SK-N-SH (cell line): ENCODE measurements at regions not wholly inside any gene's neighbourhood (a gene's known extent, or its start where the extent isn't known, plus 50 kb on each side); places are given as distances from the start of the nearest gene placed in this dataset.

Source experiments
- CTCF ChIA-PET: fragments of 300-600, 350-600 bp; formaldehyde crosslinking; extraction: SDS; loops from one replicate; lab custom pipeline; 2021; lab: Yijun Ruan, JAX
- POLR2A ChIA-PET: fragments of 350-600 bp; sonication (Branson Sonifier 250); formaldehyde crosslinking; extraction: SDS; loops from one replicate; lab custom pipeline; 2020; ENCODE audit warnings: antibody characterized with exemption, inconsistent platforms; lab: Yijun Ruan, JAX
- DNase-seq: peaks from one replicate; pipeline ENCODE4 v3.0.0; 2012
- H2AFZ ChIP-seq: fragments of 200-600 bp; sonication (generic); 2 replicates; pipeline ENCODE4 v1.8.1; 2016; ENCODE audit warnings: antibody characterized with exemption, mild to moderate bottlenecking, low read depth
- H3F3A ChIP-seq: fragments of 200-600 bp; sonication (generic); replicated peaks from 2 replicates; pipeline ENCODE3; 2016; ENCODE audit warnings: antibody characterized with exemption, mild to moderate bottlenecking; ENCODE audit not compliant: insufficient read depth
- H3K27ac ChIP-seq, 2 experiments: fragments of 200-500 bp in 1 of 2; fragments of 200-600 bp in 1 of 2; sonication (Bioruptor generic) in 1 of 2; sonication (generic), shearing (Covaris generic) in 1 of 2; 2 replicates each; pipeline versions ENCODE4 v1.5.1 to v1.6.1; 2014 to 2016; ENCODE audit warnings: low read depth in 2 of 2, inconsistent platforms in 1 of 2, low read length in 1 of 2, mild to moderate bottlenecking in 1 of 2, mixed read lengths in 1 of 2
- H3K27me3 ChIP-seq: fragments of 200-600 bp; sonication (generic), shearing (Covaris generic); 2 replicates; pipeline ENCODE4 v1.6.1; 2016; ENCODE audit warnings: mixed run types; ENCODE audit not compliant: insufficient read depth
- H3K36me3 ChIP-seq, 2 experiments: fragments of 200-500 bp in 1 of 2; fragments of 200-600 bp in 1 of 2; sonication (Bioruptor generic) in 1 of 2; sonication (generic) in 1 of 2; replicated peaks in 1 of 2; 2 replicates each; pipeline versions ENCODE3 to v1.5.1; 2014 to 2016; ENCODE audit warnings: low read length in 1 of 2, mild to moderate bottlenecking in 1 of 2; ENCODE audit not compliant: insufficient read depth in 2 of 2, control insufficient read depth in 1 of 2
- H3K4me1 ChIP-seq, 2 experiments: fragments of 200-500 bp in 1 of 2; fragments of 200-600 bp in 1 of 2; sonication (Bioruptor generic) in 1 of 2; sonication (generic), shearing (Covaris generic) in 1 of 2; 2 replicates each; pipeline versions ENCODE4 v1.5.1 to v1.6.1; 2014 to 2016; ENCODE audit warnings: low read depth in 1 of 2, low read length in 1 of 2, mixed run types in 1 of 2; ENCODE audit not compliant: insufficient read depth in 2 of 2, control insufficient read depth in 1 of 2
- H3K4me2 ChIP-seq: fragments of 200-600 bp; sonication (generic), shearing (Covaris generic); 2 replicates; pipeline ENCODE4 v1.6.1; 2017; ENCODE audit warnings: mixed run types
- H3K4me3 ChIP-seq, 2 experiments: fragments of 200-500 bp in 1 of 2; fragments of 200-600 bp in 1 of 2; sonication (Bioruptor generic) in 1 of 2; sonication (generic), shearing (Covaris generic) in 1 of 2; 2 replicates each; pipeline versions ENCODE4 v1.5.1 to v1.8.1; 2014 to 2016; ENCODE audit warnings: low read depth in 2 of 2, inconsistent platforms in 1 of 2, low read length in 1 of 2, mild to moderate bottlenecking in 1 of 2, mixed read lengths in 1 of 2, moderate library complexity in 1 of 2
- H3K79me2 ChIP-seq: fragments of 200-600 bp; sonication (generic); 2 replicates; pipeline ENCODE4 v1.8.1; 2017; ENCODE audit warnings: mild to moderate bottlenecking; ENCODE audit not compliant: insufficient read depth
- H3K9ac ChIP-seq: fragments of 200-600 bp; sonication (generic); 2 replicates; pipeline ENCODE4 v1.6.1; 2017; ENCODE audit warnings: mixed run types
- H3K9me2 ChIP-seq: fragments of 200-600 bp; sonication (generic); 2 replicates; pipeline ENCODE4 v1.6.1; 2017; ENCODE audit warnings: mixed run types
- H3K9me3 ChIP-seq: fragments of 200-600 bp; sonication (generic); 2 replicates; pipeline ENCODE4 v1.6.1; 2017; ENCODE audit warnings: mixed run types, mild to moderate bottlenecking, moderate library complexity
- H4K20me1 ChIP-seq: fragments of 200-600 bp; sonication (generic); 2 replicates; pipeline ENCODE4 v1.6.1; 2017; ENCODE audit warnings: mild to moderate bottlenecking, mixed run types; ENCODE audit not compliant: insufficient read depth
- FOXJ3 ChIP-seq: sonication (generic); formaldehyde crosslinking; IDR thresholded peaks from 2 replicates; pipeline ENCODE4 v1.5.1; 2020; ENCODE audit warnings: mild to moderate bottlenecking, missing genetic modification reagents
- GABPA ChIP-seq: IDR thresholded peaks from 2 replicates; pipeline ENCODE4 v1.4.0; 2012; ENCODE audit warnings: low read depth, mild to moderate bottlenecking
- GATA2 ChIP-seq: sonication (generic); formaldehyde crosslinking; IDR thresholded peaks from 2 replicates; pipeline ENCODE4 v1.5.0; 2020; ENCODE audit warnings: mild to moderate bottlenecking, missing genetic modification reagents
- JUND ChIP-seq: IDR thresholded peaks from 2 replicates; pipeline ENCODE4 v1.4.0; 2012
- MEF2A ChIP-seq: IDR thresholded peaks from 2 replicates; pipeline ENCODE4 v1.4.0; 2012; ENCODE audit warnings: low read depth, borderline replicate concordance
- MXI1 ChIP-seq: IDR thresholded peaks from 2 replicates; pipeline ENCODE4 v1.6.1; 2012; ENCODE audit warnings: mild to moderate bottlenecking, low read depth, low read length, improper control_type of control experiment
- RFX5 ChIP-seq: IDR thresholded peaks from 2 replicates; pipeline ENCODE4 v1.6.1; 2012; ENCODE audit warnings: mild to moderate bottlenecking, improper control_type of control experiment, low read length
- TEAD4 ChIP-seq: IDR thresholded peaks from 2 replicates; pipeline ENCODE4 v1.4.0; 2012; ENCODE audit warnings: mild to moderate bottlenecking, borderline replicate concordance; ENCODE audit not compliant: insufficient read depth
- WGBS: methylation state at CpG from one replicate; pipeline ENCODE4 v1.1.6; 2017; ENCODE audit warnings: low lambda C conversion rate; 5-methylcytosine and 5-hydroxymethylcytosine counted together
- TF ChIP-seq, protein P1 (sequence below): fragments of 150-350 bp; IDR thresholded peaks from 2 replicates; pipeline ENCODE4 v1.6.1; 2017; ENCODE audit warnings: antibody characterized with exemption, low read length, low read depth, borderline replicate concordance
- TF ChIP-seq, protein P2 (sequence below): IDR thresholded peaks from 2 replicates; pipeline ENCODE4 v1.6.1; 2012; ENCODE audit warnings: mild to moderate bottlenecking, low read depth, low read length, moderate library complexity
- TF ChIP-seq, protein P3 (sequence below): IDR thresholded peaks from 2 replicates; pipeline ENCODE4; 2012

DNA sequence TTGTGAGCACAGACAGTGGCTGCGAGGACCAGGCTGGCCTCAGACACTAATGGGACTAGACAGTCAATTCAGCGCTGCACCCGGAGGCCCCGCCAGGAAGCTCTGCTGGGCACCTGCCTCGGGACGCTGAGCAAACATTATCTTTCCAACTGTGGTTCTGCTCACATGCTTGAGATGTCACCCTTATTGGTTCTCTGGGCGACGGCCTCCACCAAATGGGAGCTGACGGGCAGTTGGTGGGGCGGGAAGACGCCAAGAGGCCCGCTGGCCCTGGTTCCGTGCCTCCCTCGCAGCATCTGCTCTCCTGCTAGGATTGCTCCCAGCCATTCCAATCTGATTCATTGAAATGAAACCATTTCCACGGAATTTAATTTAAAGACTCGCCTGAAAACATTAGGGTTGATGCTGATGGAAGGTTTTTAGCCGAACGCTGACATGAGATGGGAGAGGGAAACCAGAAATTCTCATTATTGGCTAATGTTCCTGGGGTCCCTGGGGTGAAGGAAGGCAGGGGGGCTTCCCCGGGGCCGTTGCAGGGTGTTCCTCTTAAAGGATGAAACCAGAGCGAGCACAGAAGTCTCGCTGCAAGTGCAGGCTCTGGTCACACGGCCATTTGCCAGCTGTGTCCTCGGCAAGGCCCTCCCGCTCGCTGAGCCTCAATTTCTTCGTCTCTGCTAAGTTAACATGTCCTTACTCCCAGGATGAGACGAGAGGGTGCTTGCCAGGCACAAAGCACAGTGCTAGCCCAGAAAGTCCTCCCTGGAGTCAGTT is 512.2 kb downstream of the NPHP4 start:
- no peak for DNase-seq
- no peaks in the 10 kb centered on the region for H3K27me3 ChIP-seq
- H3K9me3 ChIP-seq: no peaks in the 10 kb centered on the region
- TF ChIP-seq MEF2A (no peak), MXI1 (no peak), GABPA (no peak), JUND (no peak), RFX5 (no peak)
- TF ChIP-seq, protein P1, sequence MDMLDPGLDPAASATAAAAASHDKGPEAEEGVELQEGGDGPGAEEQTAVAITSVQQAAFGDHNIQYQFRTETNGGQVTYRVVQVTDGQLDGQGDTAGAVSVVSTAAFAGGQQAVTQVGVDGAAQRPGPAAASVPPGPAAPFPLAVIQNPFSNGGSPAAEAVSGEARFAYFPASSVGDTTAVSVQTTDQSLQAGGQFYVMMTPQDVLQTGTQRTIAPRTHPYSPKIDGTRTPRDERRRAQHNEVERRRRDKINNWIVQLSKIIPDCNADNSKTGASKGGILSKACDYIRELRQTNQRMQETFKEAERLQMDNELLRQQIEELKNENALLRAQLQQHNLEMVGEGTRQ: no peak
- H3K4me3 ChIP-seq: no peak overlapping the region
- no peak overlapping the region; a peak in 1 of 4 replicates for H3K27ac ChIP-seq
- H3F3A ChIP-seq: no peaks in the 10 kb centered on the region
- H4K20me1 ChIP-seq: no peaks in the 10 kb centered on the region
- H3K9ac ChIP-seq: no peak overlapping the region
- 32% methylated on average over 17 of the region's 28 CpGs for WGBS
- H2AFZ ChIP-seq: no peak overlapping the region
- H3K9me2 ChIP-seq: no peaks in the 10 kb centered on the region
- no peaks in the 10 kb centered on the region for H3K79me2 ChIP-seq
- ChIA-PET CTCF (interaction anchor here (1.0 to 2.8 kb wide), 3 partner anchors 15 to 266 kb away, joined by 3 to 10 read pairs (median 9); no protein-coding TSS in a partner anchor), POLR2A (interaction anchor here (0.6 kb wide), 1 partner anchor 15 kb away, joined by 3 read pairs; no protein-coding TSS in a partner anchor)
- H3K4me2 ChIP-seq: no peak overlapping the region
- H3K4me1 ChIP-seq: peaks cover 0 to 24% of the 10 kb centered on the region in 2 experiments; a peak in 1 of 4 replicates
- no peaks in the 10 kb centered on the region for H3K36me3 ChIP-seq

DNA sequence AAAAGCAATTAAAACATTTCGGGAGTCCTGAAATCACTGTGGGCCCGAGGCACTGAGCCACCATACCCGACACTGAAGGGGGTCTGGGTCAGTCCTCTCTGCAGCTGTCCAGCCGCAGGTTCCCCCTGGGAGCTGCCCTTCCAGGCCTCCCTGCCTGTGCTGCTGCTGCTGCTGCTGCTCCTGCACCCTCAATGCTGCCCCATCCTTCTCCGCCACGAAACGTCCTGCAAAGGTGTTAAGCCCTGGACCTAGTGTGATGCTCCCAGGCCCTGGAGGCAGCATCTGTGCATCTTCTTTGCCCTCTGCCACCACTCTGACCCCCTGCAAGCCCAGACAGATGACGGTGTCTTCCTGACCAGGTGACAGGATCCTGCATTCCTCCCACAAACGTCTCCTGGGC is 513.3 kb downstream of the NPHP4 start:
- no peaks in the 10 kb centered on the region for H3F3A ChIP-seq
- ChIA-PET POLR2A (no interaction called here), CTCF (interaction anchor here (1.4 kb wide), 1 partner anchor 31 kb away, joined by 3 read pairs; no protein-coding TSS in a partner anchor)
- H4K20me1 ChIP-seq: no peaks in the 10 kb centered on the region
- no peak overlapping the region for H3K27ac ChIP-seq
- no peak overlapping the region for H3K4me3 ChIP-seq
- no peak overlapping the region for H3K9ac ChIP-seq
- H3K9me2 ChIP-seq: no peaks in the 10 kb centered on the region
- H3K27me3 ChIP-seq: no peaks in the 10 kb centered on the region
- no peak for DNase-seq
- H2AFZ ChIP-seq: no peak overlapping the region
- H3K79me2 ChIP-seq: no peaks in the 10 kb centered on the region
- H3K4me2 ChIP-seq: no peak overlapping the region
- TF ChIP-seq, protein P2, sequence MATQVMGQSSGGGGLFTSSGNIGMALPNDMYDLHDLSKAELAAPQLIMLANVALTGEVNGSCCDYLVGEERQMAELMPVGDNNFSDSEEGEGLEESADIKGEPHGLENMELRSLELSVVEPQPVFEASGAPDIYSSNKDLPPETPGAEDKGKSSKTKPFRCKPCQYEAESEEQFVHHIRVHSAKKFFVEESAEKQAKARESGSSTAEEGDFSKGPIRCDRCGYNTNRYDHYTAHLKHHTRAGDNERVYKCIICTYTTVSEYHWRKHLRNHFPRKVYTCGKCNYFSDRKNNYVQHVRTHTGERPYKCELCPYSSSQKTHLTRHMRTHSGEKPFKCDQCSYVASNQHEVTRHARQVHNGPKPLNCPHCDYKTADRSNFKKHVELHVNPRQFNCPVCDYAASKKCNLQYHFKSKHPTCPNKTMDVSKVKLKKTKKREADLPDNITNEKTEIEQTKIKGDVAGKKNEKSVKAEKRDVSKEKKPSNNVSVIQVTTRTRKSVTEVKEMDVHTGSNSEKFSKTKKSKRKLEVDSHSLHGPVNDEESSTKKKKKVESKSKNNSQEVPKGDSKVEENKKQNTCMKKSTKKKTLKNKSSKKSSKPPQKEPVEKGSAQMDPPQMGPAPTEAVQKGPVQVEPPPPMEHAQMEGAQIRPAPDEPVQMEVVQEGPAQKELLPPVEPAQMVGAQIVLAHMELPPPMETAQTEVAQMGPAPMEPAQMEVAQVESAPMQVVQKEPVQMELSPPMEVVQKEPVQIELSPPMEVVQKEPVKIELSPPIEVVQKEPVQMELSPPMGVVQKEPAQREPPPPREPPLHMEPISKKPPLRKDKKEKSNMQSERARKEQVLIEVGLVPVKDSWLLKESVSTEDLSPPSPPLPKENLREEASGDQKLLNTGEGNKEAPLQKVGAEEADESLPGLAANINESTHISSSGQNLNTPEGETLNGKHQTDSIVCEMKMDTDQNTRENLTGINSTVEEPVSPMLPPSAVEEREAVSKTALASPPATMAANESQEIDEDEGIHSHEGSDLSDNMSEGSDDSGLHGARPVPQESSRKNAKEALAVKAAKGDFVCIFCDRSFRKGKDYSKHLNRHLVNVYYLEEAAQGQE: no peak
- TF ChIP-seq GATA2 (no peak), FOXJ3 (CRISPR knock-in tag) (no peak), MEF2A (no peak), TEAD4 (no peak)
- TF ChIP-seq, protein P3, sequence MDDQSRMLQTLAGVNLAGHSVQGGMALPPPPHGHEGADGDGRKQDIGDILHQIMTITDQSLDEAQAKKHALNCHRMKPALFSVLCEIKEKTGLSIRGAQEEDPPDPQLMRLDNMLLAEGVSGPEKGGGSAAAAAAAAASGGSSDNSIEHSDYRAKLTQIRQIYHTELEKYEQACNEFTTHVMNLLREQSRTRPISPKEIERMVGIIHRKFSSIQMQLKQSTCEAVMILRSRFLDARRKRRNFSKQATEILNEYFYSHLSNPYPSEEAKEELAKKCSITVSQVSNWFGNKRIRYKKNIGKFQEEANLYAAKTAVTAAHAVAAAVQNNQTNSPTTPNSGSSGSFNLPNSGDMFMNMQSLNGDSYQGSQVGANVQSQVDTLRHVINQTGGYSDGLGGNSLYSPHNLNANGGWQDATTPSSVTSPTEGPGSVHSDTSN: no peak
- no peaks in the 10 kb centered on the region for H3K9me3 ChIP-seq
- peaks cover 0 to 19% of the 10 kb centered on the region in 2 experiments; a peak in 1 of 4 replicates for H3K4me1 ChIP-seq
- H3K36me3 ChIP-seq: no peaks in the 10 kb centered on the region
- 36% methylated on average over 5 of the region's 9 CpGs for WGBS
